Endothelial cell of umbilical vein (primary cell): ENCODE measurements at regions not wholly inside any gene's neighbourhood (a gene's known extent, or its start where the extent isn't known, plus 50 kb on each side); places are given as distances from the start of the nearest gene placed in this dataset.

Experiments
- BruUV-seq: library from RNA; stranded (reverse); fragments of 400-500 nt; replicated peaks from 2 replicates; lab custom pipeline; 2021; lab: Mats Ljungman, UMichigan
- CTCF ChIA-PET: fragments of 300-600, 350-600 bp; sonication (Branson Sonifier 250); formaldehyde crosslinking; loops from one replicate; lab custom pipeline; 2021; ENCODE audit warnings: antibody characterized with exemption, inconsistent platforms; lab: Charles Lee
- POLR2A ChIA-PET: fragments of 300-600, 350-600 bp; sonication (Branson Sonifier 250); formaldehyde crosslinking; loops from one replicate; lab custom pipeline; 2021; ENCODE audit warnings: antibody characterized with exemption, inconsistent platforms; lab: Charles Lee
- DNase-seq: peaks from one replicate; pipeline ENCODE4 v3.0.0-alpha.2; 2011; ENCODE audit warnings: low read depth, low spot score
- FAIRE-seq: peaks from 2 replicates; lab custom pipeline; 2011; peaks lifted over from hg19 to GRCh38; lab: Jason Lieb, UNC
- H2AFZ ChIP-seq: 2 replicates; pipeline ENCODE4 v1.6.0; 2012; ENCODE audit warnings: low read depth, low read length, control low read depth, inconsistent platforms
- H3K27ac ChIP-seq: 2 replicates; pipeline ENCODE4 v1.5.1; 2011; ENCODE audit warnings: low read depth, mild to moderate bottlenecking, control low read depth, low read length, moderate library complexity; ENCODE audit not compliant: insufficient read depth
- H3K27me3 ChIP-seq, 2 experiments: 2 replicates each; pipeline versions ENCODE4 v1.6.0 to v1.6.1; 2011; ENCODE audit warnings: low read length in 2 of 2, mixed read lengths in 1 of 2; ENCODE audit not compliant: control insufficient read depth in 2 of 2, insufficient read depth in 2 of 2
- H3K36me3 ChIP-seq, 2 experiments: 2 replicates in 1 of 2; 3 replicates in 1 of 2; pipeline ENCODE4 v1.5.1; 2011; ENCODE audit warnings: low read length in 2 of 2, mild to moderate bottlenecking in 1 of 2, moderate library complexity in 1 of 2; ENCODE audit not compliant: control insufficient read depth in 2 of 2, insufficient read depth in 2 of 2; ENCODE audit errors: extremely low read depth in 1 of 2
- H3K4me1 ChIP-seq: 3 replicates; pipeline ENCODE4 v1.5.1; 2011; ENCODE audit warnings: mild to moderate bottlenecking, low read length; ENCODE audit not compliant: control insufficient read depth, insufficient read depth; ENCODE audit errors: extremely low read depth
- H3K4me2 ChIP-seq: 2 replicates; pipeline ENCODE4 v1.6.1; 2011; ENCODE audit warnings: low read length, control low read depth, mixed read lengths; ENCODE audit not compliant: insufficient read depth
- H3K4me3 ChIP-seq, 3 experiments: fragments of 200-600 bp in 1 of 3; sonication (generic), shearing (Covaris generic) in 1 of 3; replicated peaks in 1 of 3; 2 replicates each; pipeline ENCODE4 v1.5.1; 2011 to 2016; ENCODE audit warnings: control low read depth in 3 of 3, low read length in 3 of 3, mild to moderate bottlenecking in 2 of 3, inconsistent platforms in 1 of 3, low read depth in 1 of 3, moderate library complexity in 1 of 3; ENCODE audit not compliant: insufficient read depth in 1 of 3
- H3K79me2 ChIP-seq: 2 replicates; pipeline ENCODE4 v1.6.0; 2012; ENCODE audit warnings: low read length, inconsistent platforms; ENCODE audit not compliant: control insufficient read depth, insufficient read depth
- H3K9ac ChIP-seq: replicated peaks from 2 replicates; pipeline ENCODE3; 2011; ENCODE audit warnings: low read length, control low read depth; ENCODE audit not compliant: insufficient read depth; ENCODE audit errors: extremely low read depth
- H3K9me1 ChIP-seq: replicated peaks from 3 replicates; pipeline ENCODE4 v1.6.0; 2011; ENCODE audit warnings: mild to moderate bottlenecking, low read length; ENCODE audit not compliant: control insufficient read depth, insufficient read depth; ENCODE audit errors: extremely low read depth
- H3K9me3 ChIP-seq: replicated peaks from 2 replicates; pipeline ENCODE4 v1.5.1; 2012; ENCODE audit warnings: low read length, inconsistent platforms; ENCODE audit not compliant: control insufficient read depth, insufficient read depth
- H4K20me1 ChIP-seq: replicated peaks from 2 replicates; pipeline ENCODE3; 2011; ENCODE audit warnings: mild to moderate bottlenecking, low read length; ENCODE audit not compliant: control insufficient read depth, insufficient read depth; ENCODE audit errors: extremely low read depth
- EZH2 ChIP-seq: IDR thresholded peaks from 2 replicates; pipeline ENCODE4 v1.6.1; 2012; ENCODE audit warnings: borderline replicate concordance, low read depth, mild to moderate bottlenecking, moderate library complexity, low read length, inconsistent platforms; ENCODE audit not compliant: severe bottlenecking
- FOS ChIP-seq: IDR thresholded peaks from 2 replicates; pipeline ENCODE4 v1.6.1; 2011; ENCODE audit warnings: mild to moderate bottlenecking, low read length, moderate library complexity, borderline replicate concordance; ENCODE audit not compliant: insufficient read depth
- GATA2 ChIP-seq: IDR thresholded peaks from 2 replicates; pipeline ENCODE4 v1.7.0; 2011; ENCODE audit warnings: low read depth, mild to moderate bottlenecking, moderate library complexity, mixed read lengths, low read length; ENCODE audit not compliant: insufficient read length, insufficient read depth
- JUN ChIP-seq: IDR thresholded peaks from 2 replicates; pipeline ENCODE4 v1.6.1; 2011; ENCODE audit warnings: borderline replicate concordance, low read depth; ENCODE audit not compliant: insufficient read length, insufficient read depth
- MYC ChIP-seq: IDR thresholded peaks from one replicate; pipeline ENCODE4 v1.6.1; 2011; ENCODE audit warnings: mild to moderate bottlenecking, low read depth, low read length
- POLR2A ChIP-seq: IDR thresholded peaks from 2 replicates; pipeline ENCODE4 v1.6.1; 2012; ENCODE audit warnings: low read depth, mild to moderate bottlenecking, control low read depth, low read length
- POLR2AphosphoS5 ChIP-seq: IDR thresholded peaks from 2 replicates; pipeline ENCODE4 v1.6.1; 2012; ENCODE audit warnings: low read depth, mild to moderate bottlenecking, control low read depth, low read length, moderate library complexity; ENCODE audit not compliant: insufficient read depth
- dilution Hi-C: fragments of 300-500 bp; cut with MboI; formaldehyde crosslinking; loops from one replicate; pipeline ENCODE4 v1.15.0; 2019; ENCODE audit warnings: low sequenced_read_pairs; ENCODE audit not compliant: extremely low pct_ligation_motif_present
- intact Hi-C: fragments of 100-400 bp; cut with micrococcal nuclease; formaldehyde crosslinking; loops from one replicate; pipeline ENCODE4 v1.10.0; 2022
- TF ChIP-seq, protein P1 (sequence below): IDR thresholded peaks from 2 replicates; pipeline ENCODE4 v1.6.1; 2011; ENCODE audit not compliant: insufficient read depth, insufficient read length
- TF ChIP-seq, protein P2 (sequence below), 2 donors: IDR thresholded peaks; 1 replicate in 1 of 2; 2 replicates in 1 of 2; pipeline ENCODE4 v1.5.1; 2011; ENCODE audit warnings: low read length in 2 of 2, mild to moderate bottlenecking in 2 of 2, moderate library complexity in 2 of 2, control low read depth in 1 of 2, inconsistent platforms in 1 of 2, low read depth in 1 of 2; ENCODE audit not compliant: insufficient read depth in 1 of 2; ENCODE audit errors: extremely low read depth in 1 of 2

DNA sequence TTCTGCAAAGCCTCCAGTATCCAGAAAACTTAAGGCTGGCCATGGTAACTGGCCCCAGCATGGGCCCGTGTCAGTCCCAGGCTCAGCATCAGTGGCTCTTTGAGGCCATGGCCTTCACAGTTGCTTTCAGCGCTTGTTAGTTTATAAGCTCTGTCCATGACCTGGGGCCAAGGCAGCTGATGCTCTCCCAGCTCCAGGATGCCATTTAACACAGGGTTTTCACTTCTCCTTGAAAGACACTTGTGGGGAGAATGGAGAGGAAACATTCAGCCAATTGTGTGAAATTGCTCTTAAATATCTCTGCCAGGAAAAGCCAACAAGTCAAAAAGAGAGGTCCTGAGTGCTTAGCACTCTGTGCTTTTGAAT, 321.3 kb downstream of the FOXO1 start:
- DNase-seq (no peak), FAIRE-seq (peak; percentile 33)
- no TSS peak for BruUV-seq
- H3K27me3 ChIP-seq = no peaks in the 10 kb centered on the region
- TF ChIP-seq, protein P1, sequence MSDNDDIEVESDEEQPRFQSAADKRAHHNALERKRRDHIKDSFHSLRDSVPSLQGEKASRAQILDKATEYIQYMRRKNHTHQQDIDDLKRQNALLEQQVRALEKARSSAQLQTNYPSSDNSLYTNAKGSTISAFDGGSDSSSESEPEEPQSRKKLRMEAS = no peak
- TF ChIP-seq EZH2 = no peak
- TF ChIP-seq, protein P2, sequence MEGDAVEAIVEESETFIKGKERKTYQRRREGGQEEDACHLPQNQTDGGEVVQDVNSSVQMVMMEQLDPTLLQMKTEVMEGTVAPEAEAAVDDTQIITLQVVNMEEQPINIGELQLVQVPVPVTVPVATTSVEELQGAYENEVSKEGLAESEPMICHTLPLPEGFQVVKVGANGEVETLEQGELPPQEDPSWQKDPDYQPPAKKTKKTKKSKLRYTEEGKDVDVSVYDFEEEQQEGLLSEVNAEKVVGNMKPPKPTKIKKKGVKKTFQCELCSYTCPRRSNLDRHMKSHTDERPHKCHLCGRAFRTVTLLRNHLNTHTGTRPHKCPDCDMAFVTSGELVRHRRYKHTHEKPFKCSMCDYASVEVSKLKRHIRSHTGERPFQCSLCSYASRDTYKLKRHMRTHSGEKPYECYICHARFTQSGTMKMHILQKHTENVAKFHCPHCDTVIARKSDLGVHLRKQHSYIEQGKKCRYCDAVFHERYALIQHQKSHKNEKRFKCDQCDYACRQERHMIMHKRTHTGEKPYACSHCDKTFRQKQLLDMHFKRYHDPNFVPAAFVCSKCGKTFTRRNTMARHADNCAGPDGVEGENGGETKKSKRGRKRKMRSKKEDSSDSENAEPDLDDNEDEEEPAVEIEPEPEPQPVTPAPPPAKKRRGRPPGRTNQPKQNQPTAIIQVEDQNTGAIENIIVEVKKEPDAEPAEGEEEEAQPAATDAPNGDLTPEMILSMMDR (IDR thresholded peaks at IDR 0.05; ENCODE audit: extremely low read depth in 1 of 2, insufficient read depth in 1 of 2, low read depth in 1 of 2, low read length in 2 of 2) = no peak
- TF ChIP-seq FOS = no peak
- TF ChIP-seq POLR2AphosphoS5 = no peak
- TF ChIP-seq JUN = no peak
- no peak for TF ChIP-seq MYC
- TF ChIP-seq POLR2A = no peak
- TF ChIP-seq GATA2 = no peak
- POLR2A ChIA-PET = no interaction called here
- no peaks in the 10 kb centered on the region for H4K20me1 ChIP-seq
- no peak overlapping the region for H3K27ac ChIP-seq
- no peaks in the 10 kb centered on the region for H3K9me1 ChIP-seq
- H3K4me1 ChIP-seq = peaks cover 14% of the 10 kb centered on the region
- no peaks in the 10 kb centered on the region for H3K9me3 ChIP-seq
- no peak overlapping the region for H2AFZ ChIP-seq
- CTCF ChIA-PET = interaction anchor here (0.6 to 1.6 kb wide), 6 partner anchors 32 to 617 kb away, joined by 3 read pairs; no protein-coding TSS in a partner anchor
- H3K4me3 ChIP-seq = no peak overlapping the region
- H3K36me3 ChIP-seq = no peaks in the 10 kb centered on the region
- intact Hi-C loops (no loop called here), dilution Hi-C loops (no loop called here)
- H3K79me2 ChIP-seq = no peaks in the 10 kb centered on the region
- no peak overlapping the region for H3K4me2 ChIP-seq
- H3K9ac ChIP-seq = no peak overlapping the region
